ENCODE measurements at regions not wholly inside any gene's neighbourhood (a gene's known extent, or its start where the extent isn't known, plus 50 kb on each side); places are given as distances from the start of the nearest gene placed in this dataset.
"Not testable (repeated sequence)": the region's sequence is repeated elsewhere in the genome, so short reads cannot be mapped to it uniquely, and the experiment has no call there.

DNA sequence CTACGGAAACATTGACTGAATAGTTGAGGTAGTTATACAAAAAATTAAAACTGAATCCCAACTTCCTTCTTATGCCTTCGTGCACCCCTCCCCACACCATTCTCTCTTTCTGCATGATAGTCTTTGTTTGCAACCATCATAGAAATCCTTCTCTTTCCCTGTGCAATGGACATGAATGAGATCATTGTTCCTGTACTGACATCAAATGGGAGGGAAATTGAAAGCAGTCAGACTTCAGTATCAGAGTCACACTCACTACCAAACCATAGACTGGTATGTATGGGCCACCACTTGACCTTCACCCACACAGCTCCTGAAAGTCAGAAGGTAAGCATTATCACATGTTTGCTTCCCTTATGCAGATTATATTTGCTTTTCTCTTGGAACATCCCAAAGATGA, 782.8 kb downstream of the BCL11A start:
- H3K4me1 Mint-ChIP-seq (ENCODE audit: low read depth) = no peaks in the 10 kb centered on the region
- H3K27ac Mint-ChIP-seq = no peak overlapping the region
- no peaks in the 10 kb centered on the region for H3K27me3 Mint-ChIP-seq
- H3K9me3 Mint-ChIP-seq = no peaks in the 10 kb centered on the region
- H3K4me3 Mint-ChIP-seq = no peak overlapping the region
- no peaks in the 10 kb centered on the region for H3K36me3 Mint-ChIP-seq (ENCODE audit: low read depth)

DNA sequence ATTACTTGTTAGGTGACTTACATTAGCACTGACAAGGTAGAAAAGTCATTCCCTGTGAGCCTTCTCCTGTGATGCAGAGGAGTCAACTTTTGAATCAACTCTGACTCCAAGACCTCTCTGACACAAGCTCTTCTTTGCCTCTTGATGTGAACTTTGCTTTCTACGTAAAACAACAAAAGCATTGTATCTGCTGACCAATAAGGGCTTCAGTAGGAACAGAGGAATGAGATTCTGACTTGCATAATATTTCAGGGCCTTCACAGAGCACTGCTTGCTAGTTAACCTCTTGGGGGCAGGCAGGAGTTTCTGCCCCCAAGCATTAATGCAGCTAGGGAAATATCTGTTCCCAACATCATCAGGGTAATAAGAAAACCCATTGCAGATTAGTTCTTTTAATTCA, 791.5 kb downstream of the BCL11A start:
- Mint-ChIP-seq H3K27ac (no peak overlapping the region), H3K4me1 (ENCODE audit: low read depth) (no peaks in the 10 kb centered on the region), H3K4me3 (no peak overlapping the region), H3K9me3 (no peaks in the 10 kb centered on the region), H3K36me3 (ENCODE audit: low read depth) (no peaks in the 10 kb centered on the region), H3K27me3 (no peaks in the 10 kb centered on the region)

DNA sequence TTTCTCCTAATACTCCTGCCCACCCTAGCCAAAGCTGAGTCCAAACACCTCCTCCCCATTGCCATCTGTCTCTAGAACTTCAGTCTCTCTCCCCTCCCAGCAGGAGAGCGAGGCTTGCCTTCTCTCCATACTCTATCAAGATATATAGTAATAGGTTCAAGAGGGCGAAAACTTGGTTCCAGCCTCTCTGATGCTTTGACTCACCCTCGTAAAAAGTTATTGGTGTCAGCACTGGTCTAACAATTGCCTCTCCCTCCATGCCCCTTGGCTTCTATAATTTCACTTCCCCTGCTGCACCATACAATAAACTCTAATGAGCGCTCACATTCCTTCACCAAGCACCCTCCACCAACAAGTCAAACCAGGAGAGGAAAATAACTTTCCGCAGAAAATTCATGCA, 797.3 kb downstream of the BCL11A start:
- Mint-ChIP-seq H3K9me3 (no peaks in the 10 kb centered on the region), H3K27ac (no peak overlapping the region), H3K27me3 (no peaks in the 10 kb centered on the region), H3K36me3 (ENCODE audit: low read depth) (no peaks in the 10 kb centered on the region), H3K4me1 (ENCODE audit: low read depth) (no peaks in the 10 kb centered on the region), H3K4me3 (no peak overlapping the region)

DNA sequence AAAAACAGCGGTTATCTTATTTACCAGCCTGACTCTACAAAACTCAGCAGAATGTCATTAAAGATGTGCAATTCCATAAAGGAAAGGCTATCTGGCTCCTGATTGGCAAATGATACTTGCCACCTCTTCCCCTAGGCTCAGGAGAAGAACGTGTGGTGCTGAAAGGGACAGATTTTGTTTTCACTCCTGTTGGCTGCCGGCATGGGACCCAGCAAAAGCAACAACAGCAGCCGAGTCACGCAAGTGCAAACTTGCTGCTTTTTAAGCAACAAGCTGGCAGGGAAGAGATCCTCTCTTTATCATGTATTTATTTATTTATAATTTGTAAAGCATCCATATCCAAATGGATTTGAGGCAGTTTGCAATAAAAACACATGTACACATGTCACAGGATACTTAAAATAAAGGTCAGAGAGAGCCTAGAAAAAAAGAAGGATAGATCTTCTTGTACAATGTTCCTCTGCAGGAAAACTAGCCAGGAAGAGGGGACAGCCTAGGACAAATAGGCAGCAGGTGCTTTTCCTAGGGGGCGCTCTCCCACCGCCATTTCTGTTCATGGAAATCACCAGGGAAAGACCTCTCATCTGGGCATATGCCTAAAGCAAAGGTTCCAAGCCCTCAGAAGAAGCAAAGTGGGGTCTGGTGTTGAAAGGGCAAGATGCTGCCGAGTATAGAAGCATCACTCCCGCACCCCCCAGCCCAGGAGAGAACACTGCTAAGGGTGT, 799.3 kb downstream of the BCL11A start:
- no peaks in the 10 kb centered on the region for H3K4me1 Mint-ChIP-seq (ENCODE audit: low read depth)

DNA sequence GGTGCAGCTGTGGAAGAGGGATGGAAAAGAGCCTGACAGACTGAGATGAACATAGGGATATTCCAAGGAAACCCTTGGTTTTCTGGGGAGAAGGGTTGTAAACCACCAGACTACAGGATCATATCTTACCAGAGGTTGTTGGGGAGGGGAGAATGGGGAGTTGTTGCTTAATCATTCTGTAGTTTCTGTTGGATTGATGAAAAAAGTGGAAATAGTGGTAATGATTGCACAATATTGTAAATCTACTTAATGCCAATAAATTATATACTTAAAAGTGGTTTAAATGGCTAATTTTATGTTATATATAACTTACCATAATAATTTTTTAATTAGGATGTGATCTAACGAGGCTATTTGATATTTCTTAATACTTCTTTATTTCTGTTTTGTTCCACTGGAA, 800.9 kb downstream of the BCL11A start:
- no peak overlapping the region for H3K4me3 Mint-ChIP-seq
- H3K27ac Mint-ChIP-seq = no peak overlapping the region
- H3K36me3 Mint-ChIP-seq (ENCODE audit: low read depth) = no peaks in the 10 kb centered on the region
- no peaks in the 10 kb centered on the region for H3K9me3 Mint-ChIP-seq
- H3K27me3 Mint-ChIP-seq = no peaks in the 10 kb centered on the region
- no peaks in the 10 kb centered on the region for H3K4me1 Mint-ChIP-seq (ENCODE audit: low read depth)

More for the DNA sequence above, 799.3 kb downstream of the BCL11A start:
- Mint-ChIP-seq H3K27ac (no peak overlapping the region), H3K4me3 (no peak overlapping the region), H3K9me3 (no peaks in the 10 kb centered on the region), H3K27me3 (no peaks in the 10 kb centered on the region), H3K36me3 (ENCODE audit: low read depth) (no peaks in the 10 kb centered on the region)

DNA sequence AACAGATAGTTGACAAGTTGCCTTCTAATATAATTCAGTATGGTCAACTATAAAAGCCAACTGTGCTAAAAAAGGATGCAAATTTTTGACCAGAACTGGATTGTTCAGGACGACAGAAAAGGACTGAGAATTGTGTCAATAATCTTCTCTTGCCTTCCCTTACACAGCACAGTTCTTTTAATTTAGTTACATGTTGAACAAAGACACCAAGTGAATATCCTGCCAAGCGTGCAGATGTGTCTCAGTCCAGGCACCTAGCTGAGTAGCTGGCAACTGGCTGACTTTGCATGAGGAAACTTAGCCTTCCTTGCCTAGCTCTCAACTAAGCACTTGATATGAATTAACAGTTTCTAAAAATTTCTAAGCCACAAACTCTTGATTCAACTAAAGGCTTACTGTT, 801.4 kb downstream of the BCL11A start:
- H3K27me3 Mint-ChIP-seq = no peaks in the 10 kb centered on the region
- no peak overlapping the region for H3K27ac Mint-ChIP-seq
- H3K36me3 Mint-ChIP-seq (ENCODE audit: low read depth) = no peaks in the 10 kb centered on the region
- no peak overlapping the region for H3K4me3 Mint-ChIP-seq
- no peaks in the 10 kb centered on the region for H3K9me3 Mint-ChIP-seq
- no peaks in the 10 kb centered on the region for H3K4me1 Mint-ChIP-seq (ENCODE audit: low read depth)

DNA sequence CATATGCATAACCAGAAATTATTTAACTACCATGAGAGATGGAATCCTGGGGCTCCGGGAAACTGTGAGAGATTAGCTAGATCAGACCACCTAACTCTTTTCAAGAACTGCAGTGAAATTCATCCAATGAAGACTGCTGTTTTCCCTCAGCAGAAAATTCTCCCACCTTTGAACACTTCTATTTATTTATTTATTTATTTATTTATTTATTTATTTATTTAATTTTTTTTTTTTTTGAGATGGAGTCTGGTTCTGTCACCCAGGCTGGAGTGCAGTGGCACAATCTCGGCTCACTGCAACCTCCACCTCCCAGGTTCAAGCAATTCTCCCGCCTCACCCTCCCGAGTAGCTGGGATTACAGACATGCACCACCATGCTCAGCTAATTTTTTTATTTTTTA, 802.2 kb downstream of the BCL11A start:
- H3K9me3 Mint-ChIP-seq; H3K27ac Mint-ChIP-seq; H3K36me3 Mint-ChIP-seq (ENCODE audit: low read depth); H3K4me3 Mint-ChIP-seq; H3K27me3 Mint-ChIP-seq; H3K4me1 Mint-ChIP-seq (ENCODE audit: low read depth): not testable (repeated sequence)

DNA sequence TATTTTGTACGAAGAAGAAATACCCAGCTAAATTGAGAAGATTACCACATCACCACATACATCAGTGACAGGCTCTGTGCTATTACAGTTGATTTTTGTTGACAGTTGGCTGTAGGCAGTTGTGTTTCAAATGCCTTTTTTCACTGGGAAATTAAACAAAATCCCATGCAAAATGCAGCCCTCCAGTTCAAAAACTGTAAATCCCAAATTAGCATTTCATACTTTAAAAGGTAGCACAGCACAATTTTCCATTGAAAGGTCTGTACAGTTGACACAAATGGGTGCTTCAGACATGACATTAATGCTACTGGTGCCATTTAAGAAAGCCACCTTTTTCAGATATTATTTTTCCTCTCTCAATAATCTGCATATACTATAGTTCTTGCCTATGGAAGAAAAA, 807.2 kb downstream of the BCL11A start:
- Mint-ChIP-seq H3K27ac (no peak overlapping the region), H3K4me1 (ENCODE audit: low read depth) (no peaks in the 10 kb centered on the region), H3K9me3 (no peaks in the 10 kb centered on the region), H3K4me3 (no peak overlapping the region), H3K27me3 (peaks cover 4% of the 10 kb centered on the region), H3K36me3 (ENCODE audit: low read depth) (no peaks in the 10 kb centered on the region)

DNA sequence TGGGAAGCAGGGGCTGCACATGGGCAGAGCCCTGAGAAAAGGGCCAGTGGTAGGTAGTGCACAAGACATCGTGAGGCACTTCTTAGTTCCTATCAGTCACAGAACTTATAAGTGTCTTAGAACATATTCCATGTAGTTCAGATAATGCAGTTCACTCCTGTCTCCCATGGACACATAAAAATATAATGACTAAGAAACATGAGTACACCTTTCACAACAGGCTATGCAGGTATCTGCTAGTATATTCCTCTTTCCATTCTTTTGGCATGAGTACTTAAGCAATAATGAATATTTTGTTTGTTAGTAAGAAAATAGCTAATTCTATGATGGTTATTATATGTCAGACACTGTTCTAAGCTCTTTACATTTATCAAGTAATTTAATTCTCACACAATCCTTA, 808.4 kb downstream of the BCL11A start:
- Mint-ChIP-seq H3K9me3 (no peaks in the 10 kb centered on the region), H3K27ac (no peak overlapping the region), H3K27me3 (peaks cover 4% of the 10 kb centered on the region), H3K4me3 (no peak overlapping the region), H3K36me3 (ENCODE audit: low read depth) (no peaks in the 10 kb centered on the region), H3K4me1 (ENCODE audit: low read depth) (no peaks in the 10 kb centered on the region)

DNA sequence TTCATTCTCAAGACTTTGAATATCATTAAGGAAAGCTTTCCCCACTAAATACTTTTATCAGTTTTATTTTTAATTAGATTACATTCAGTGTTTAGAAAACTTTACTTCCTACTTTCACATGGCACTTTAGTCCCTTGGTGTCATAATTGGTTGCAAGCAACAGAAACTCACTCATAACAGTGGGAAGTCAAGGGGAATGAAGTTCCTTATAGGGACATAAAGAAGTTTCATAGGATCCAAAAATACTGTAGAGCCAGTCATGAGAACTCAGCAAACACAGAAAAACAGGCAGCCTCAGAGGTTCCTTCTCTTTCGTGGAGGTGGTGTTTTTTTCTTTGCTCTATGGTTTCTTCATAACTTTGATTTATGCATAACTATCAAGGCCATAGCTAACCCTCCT, 809.0 kb downstream of the BCL11A start:
- H3K4me1 Mint-ChIP-seq (ENCODE audit: low read depth) = no peaks in the 10 kb centered on the region
- no peak overlapping the region for H3K27ac Mint-ChIP-seq
- H3K9me3 Mint-ChIP-seq = no peaks in the 10 kb centered on the region
- H3K27me3 Mint-ChIP-seq = peaks cover 4% of the 10 kb centered on the region
- H3K4me3 Mint-ChIP-seq = no peak overlapping the region
- no peaks in the 10 kb centered on the region for H3K36me3 Mint-ChIP-seq (ENCODE audit: low read depth)

DNA sequence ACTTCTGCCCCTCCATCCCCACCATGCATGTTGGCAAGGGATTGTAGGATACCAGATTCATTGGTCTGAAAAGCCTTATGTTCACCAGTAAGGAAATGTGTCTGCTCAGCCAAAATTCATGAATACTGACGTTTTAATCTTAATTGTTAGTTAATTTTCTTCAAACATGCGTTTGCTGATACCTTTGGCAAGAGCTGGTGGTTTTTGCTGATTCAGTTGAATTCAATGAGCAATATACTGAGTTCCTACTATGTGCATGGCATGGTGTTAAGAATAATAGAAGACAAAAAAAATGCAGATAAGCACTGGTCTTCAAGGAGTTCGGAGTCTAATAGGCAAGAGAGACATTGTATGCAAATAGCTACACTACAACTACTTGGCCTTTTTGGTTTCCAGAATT, 811.6 kb downstream of the BCL11A start:
- Mint-ChIP-seq H3K4me3 (no peak overlapping the region), H3K9me3 (no peaks in the 10 kb centered on the region), H3K27ac (no peak overlapping the region), H3K36me3 (ENCODE audit: low read depth) (no peaks in the 10 kb centered on the region), H3K27me3 (peaks cover 3% of the 10 kb centered on the region), H3K4me1 (ENCODE audit: low read depth) (no peaks in the 10 kb centered on the region)

DNA sequence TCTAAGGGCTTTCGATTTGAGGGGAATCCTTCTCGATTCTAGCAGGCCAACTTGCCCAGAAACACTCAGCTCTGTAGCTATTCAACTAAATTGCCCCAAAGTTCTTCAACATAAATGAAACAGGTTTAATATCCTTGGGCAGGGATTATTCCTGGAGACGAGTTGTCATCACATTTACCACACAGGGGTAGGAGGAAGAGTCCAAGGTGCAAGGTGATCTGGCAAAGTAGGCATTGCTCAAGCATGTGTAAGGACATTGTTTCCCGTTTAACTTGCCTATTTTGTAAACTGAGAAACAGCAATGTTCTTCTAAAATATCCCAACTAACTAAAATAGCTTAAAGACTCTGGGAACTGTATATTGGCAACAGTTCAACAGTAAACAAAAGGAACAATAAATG, 814.3 kb downstream of the BCL11A start:
- no peaks in the 10 kb centered on the region for H3K27me3 Mint-ChIP-seq
- H3K4me1 Mint-ChIP-seq (ENCODE audit: low read depth) = no peaks in the 10 kb centered on the region
- no peaks in the 10 kb centered on the region for H3K36me3 Mint-ChIP-seq (ENCODE audit: low read depth)
- no peak overlapping the region for H3K4me3 Mint-ChIP-seq
- H3K9me3 Mint-ChIP-seq = no peaks in the 10 kb centered on the region
- H3K27ac Mint-ChIP-seq = no peak overlapping the region

DNA sequence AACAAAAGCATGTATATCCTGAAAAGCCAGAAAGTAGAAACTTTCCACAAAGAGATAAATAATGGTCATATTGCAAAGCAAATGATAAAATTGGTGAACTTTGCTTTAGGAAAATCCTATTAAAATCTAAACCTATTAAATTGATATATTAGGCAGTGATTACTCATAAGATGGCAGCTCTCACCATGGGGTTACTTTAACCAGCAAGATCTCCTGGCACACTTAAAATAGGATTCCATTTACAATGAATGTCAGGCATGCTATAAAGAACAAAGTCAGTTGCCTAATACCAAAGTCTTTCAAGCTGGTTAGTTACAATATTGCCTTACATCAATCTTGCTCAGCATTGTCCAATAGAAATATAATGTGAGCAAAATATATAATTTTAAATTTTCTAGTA, 816.2 kb downstream of the BCL11A start:
- Mint-ChIP-seq H3K27ac (no peak overlapping the region), H3K27me3 (no peaks in the 10 kb centered on the region), H3K4me1 (ENCODE audit: low read depth) (no peaks in the 10 kb centered on the region), H3K4me3 (no peak overlapping the region), H3K9me3 (no peaks in the 10 kb centered on the region), H3K36me3 (ENCODE audit: low read depth) (no peaks in the 10 kb centered on the region)

DNA sequence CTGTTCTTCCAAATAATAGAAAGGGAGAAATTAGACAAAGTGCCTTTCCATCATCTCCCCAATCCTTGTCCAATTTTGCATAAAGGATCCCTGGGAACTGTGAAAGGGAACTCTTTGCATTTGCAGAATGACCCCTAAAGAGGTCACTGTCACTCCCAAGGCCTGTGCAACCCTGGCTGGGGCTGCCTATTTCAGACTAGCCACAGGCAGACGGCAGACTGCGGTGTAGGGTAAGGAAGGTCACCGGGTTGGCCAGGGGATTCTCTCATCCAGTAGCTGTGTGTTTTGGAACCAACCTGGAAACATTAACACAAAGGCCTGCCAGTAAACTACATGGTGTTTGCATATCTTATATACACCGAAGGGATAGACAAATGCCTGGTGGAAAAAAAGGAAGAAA, 818.7 kb downstream of the BCL11A start:
- Mint-ChIP-seq H3K27ac (no peak overlapping the region), H3K4me1 (ENCODE audit: low read depth) (no peaks in the 10 kb centered on the region), H3K27me3 (no peaks in the 10 kb centered on the region), H3K4me3 (no peak overlapping the region), H3K36me3 (ENCODE audit: low read depth) (no peaks in the 10 kb centered on the region), H3K9me3 (no peaks in the 10 kb centered on the region)

DNA sequence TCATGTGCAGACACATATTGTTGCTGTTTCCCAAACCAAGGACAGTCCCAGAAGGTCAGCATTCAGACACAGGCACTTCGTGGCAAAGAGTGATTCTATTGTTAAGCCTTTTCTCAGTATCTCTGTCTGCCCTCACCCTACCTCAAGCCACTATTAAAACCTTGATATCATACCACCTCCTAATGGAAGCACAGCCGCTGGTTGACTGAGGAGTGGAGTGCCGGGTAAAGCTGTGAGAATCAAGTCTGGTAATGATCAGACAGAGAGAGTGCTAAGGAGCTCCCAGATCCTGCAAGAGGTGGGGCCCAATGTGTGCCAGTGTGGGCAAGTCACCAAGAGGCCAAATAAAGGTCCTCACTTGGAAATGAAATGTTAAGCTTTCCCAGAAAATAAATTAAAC, 819.5 kb downstream of the BCL11A start:
- Mint-ChIP-seq H3K9me3 (no peaks in the 10 kb centered on the region), H3K27ac (no peak overlapping the region), H3K36me3 (ENCODE audit: low read depth) (no peaks in the 10 kb centered on the region), H3K27me3 (no peaks in the 10 kb centered on the region), H3K4me3 (no peak overlapping the region), H3K4me1 (ENCODE audit: low read depth) (no peaks in the 10 kb centered on the region)

DNA sequence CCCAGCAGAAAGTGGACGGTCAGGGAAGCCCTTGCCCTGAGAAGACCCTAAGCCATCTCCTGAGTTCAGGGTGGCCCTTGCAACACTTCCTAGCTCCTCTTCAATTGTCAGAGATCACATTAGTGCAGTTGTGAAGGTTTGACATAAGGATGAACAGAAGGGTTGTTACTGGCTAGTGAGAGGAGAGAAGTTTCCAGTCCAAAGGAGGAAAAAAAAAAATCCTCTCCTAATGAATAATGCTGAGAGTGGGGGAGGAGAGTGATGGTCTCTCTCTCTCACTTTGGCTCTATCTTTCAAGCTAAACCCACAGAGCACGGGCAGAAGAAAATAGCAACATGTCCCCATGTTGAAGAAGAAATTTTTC, 819.9 kb downstream of the BCL11A start:
- Mint-ChIP-seq H3K9me3 (no peaks in the 10 kb centered on the region), H3K36me3 (ENCODE audit: low read depth) (no peaks in the 10 kb centered on the region), H3K27ac (no peak overlapping the region), H3K27me3 (no peaks in the 10 kb centered on the region), H3K4me3 (no peak overlapping the region), H3K4me1 (ENCODE audit: low read depth) (no peaks in the 10 kb centered on the region)
